ENCODE measurements at regions not wholly inside any gene's neighbourhood (a gene's known extent, or its start where the extent isn't known, plus 50 kb on each side); places are given as distances from the start of the nearest gene placed in this dataset.

DNA sequence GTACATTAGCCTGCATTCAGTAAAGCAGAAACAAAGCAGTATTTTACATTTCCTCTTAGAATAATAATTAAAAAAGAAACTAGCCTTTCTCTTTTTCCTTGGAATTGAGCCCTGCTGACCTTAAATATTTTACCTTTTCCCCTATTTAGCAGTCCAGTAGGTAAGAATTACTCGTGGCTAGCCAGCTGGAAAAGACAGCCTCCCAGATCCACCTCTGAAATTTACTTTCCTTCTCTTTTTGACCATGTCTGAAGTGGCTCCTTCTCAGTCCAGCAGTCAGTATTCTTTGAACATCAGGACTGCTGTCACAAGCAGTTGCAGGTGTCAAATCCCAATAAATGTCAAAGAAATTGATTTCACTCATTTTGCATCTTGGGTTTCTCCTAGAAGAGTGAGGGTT is 311.5 kb upstream of the DCBLD2 start:
- no peak for DNase-seq (ENCODE audit: low spot score)

DNA sequence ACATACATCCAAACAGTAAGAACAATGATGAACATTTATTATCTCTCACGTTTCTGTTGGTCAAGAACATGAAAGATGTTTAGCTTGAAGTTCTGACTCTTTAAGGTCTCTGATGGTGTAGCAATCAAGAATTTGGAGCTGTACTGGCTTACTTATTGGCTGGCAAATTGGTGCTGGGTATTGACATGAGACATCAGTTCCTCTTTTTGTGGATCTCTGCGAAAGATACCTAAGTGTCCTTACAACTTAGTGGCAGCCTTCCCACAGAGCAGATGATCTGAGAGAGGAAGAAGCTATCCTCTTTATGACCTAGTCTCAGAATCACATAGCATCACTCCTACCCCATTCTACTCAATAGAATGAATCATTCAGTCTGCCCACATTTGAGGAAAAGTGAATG is 309.8 kb upstream of the DCBLD2 start:
- no peak for DNase-seq (ENCODE audit: low spot score)

DNA sequence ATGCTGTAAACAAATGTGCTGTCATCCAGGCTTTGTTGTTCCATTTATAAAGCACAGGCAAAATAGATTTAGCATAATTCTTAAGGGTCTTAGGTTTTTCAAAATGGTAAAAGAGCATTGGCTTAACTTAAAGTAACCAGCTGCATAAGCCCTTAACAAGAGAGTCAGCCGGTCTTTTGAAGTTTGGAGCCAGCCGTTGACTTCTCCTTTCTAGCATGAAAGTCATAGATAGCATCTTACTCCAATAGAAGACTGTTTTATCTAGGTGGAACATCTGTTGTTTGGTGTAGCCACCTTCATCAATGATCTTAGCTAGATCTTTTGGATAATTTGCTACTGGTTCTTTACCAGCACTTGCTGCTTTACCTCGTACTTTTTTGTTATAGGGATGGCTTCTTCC is 297.5 kb upstream of the DCBLD2 start:
- DNase-seq (ENCODE audit: low spot score), result no peak

DNA sequence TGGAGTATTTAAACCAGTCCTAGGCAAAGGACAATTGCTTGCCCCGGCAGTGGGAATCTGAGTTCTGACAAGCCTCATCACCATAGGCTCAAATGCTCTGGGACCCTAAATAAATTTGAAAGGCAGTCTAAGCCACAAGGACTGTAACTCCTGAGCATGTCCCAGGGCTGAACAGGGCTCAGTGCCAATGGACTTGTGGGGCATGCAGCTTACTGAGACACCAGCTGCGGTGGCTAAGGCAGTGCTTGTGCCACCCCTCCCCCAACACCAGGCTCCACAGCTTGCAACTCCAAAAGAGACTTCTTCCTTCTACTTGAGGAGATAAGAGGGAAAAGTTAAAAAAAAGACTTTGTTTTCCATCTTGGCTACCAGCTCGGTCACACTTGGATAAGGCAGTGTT is 289.7 kb upstream of the DCBLD2 start:
- no peak for DNase-seq (ENCODE audit: low spot score)

DNA sequence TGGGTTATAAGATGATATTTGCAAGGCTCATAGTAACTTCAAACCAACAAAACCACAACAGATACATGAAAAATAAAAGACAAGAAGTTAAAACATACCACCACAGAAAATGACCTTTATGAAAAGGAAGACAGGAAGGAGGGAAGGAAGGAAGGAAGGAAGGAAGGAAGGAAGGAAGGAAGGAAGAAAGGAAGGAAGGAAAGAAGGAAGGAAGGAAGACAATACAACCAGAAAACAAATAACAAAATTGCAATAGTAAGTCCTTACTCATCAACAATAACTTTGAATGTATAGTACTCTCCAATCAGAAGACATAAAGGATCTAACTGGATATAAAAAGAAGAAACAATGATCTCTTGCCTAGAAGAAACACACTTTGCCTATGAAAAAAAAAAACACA is 287.4 kb upstream of the DCBLD2 start:
- DNase-seq (ENCODE audit: low spot score), result no peak

DNA sequence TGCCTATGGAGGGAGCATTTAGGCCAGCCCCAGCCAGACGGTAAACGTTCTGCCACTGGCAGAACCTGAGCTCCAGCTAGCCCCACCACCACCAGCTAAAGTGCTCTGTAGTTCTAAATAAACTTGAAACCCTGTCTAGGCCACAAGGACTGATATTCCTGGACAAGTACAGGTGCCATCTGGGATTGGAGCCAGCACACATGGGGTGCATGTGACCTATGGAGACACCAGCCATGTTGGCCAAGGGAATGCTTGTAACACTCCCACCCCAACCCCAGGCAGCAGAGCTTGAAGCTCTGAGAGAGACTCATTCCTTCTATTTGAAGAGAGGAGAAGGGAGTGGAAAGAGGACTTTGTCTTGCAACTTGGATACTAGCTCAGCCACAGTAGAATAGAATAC is 284.5 kb upstream of the DCBLD2 start:
- no peak for DNase-seq (ENCODE audit: low spot score)

DNA sequence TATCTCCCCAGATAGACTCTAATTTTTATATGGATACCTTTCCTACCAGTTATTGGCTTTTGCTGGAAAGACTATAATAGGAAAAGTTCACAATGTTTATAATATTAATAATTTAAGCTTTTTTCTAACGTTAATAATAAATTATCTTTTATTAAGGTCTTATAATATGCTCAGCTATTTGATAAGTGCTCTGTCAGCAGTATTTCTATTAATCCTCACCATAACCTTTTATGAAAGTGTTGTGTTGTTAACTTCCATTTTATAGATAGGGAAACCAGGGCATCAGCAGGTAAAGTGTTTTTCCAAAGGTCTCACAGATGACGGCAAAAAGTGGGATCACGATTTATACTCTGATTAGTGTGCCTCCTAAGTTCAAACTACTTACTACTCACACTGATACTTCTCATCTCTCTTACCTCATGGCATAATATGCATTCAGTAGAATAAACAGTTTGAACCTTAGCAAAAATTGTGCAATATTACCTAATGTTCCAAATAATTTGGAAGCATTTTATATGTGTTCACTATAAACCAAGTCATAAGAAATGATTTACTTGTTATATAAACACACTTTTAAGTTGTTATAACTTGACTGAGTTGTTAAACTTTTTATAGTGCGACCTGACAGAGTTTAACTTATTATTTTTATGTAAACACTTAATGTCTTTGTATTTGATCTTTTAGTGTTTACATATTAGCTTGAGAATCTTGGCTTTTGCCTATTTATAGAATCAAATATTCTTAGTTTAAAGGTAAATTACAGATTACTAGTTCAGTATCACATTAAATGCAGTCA is 274.9 kb upstream of the DCBLD2 start:
- DNase-seq (ENCODE audit: low spot score), result no peak

DNA sequence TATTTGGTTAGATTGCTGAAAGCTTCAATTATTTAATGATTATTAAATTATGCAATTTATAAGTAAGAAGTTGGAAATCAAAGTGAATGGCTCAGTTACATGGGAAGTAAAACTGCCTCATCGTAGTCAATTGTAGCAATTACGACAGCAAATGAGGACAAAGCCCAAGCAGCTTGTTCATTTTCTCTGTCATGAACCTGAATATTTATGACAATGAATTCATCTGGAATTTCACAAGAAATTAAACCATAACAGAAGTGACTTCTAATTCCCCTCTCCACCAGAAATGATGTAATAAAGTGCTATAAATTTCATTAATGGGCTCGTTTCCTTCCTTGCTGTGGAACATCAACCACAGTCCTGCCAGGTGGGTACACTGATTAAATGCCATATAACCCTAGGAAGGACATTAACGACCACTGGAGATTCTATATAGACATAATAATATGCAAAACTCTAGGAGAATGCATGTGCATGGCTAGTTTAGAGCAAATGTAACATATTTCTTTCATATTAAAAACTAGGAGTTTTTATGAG is 273.8 kb upstream of the DCBLD2 start:
- no peak for DNase-seq (ENCODE audit: low spot score)

DNA sequence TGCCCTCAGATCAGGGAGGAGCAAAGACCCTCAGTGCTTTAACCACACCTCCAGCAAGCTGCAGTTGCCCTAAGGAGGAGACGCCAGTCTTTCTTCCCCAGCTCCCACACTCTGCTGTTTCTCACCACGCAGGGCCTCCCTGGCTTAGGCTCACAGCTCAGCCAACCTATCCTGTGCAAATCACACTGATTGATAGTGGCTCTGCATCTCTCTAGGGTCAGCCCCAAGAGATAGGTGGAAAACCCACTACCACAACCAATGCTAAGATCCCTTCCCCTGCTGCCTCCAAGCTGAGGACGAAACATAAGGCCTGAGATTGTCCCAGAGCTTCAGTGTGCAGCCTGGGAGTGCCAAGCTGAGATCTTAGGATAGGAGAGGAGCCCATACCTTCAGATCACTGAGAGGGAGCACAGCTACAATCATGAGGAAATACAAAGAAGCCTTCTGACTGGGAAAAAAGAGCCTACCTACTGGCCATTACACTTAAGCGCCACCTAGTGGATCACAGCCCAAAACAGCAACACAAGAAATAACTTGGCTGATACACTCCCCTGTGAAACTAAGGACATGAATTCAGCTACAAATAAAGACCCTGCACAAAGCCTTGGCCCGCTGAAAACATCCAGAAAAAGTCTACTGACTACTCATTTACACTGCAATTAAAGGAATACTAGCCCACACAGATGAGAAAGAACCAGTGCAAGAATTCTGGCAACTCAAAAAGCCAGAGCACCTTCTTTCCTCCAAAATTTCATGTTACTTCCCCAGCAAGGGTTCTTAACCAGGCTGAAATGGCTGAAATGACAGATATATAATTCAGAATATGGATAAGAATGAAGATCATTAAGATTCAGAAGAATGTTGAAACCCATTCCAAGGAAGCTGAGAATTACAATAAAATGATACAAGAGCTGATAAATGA is 271.5 kb upstream of the DCBLD2 start:
- peak; percentile 26 for DNase-seq (ENCODE audit: low spot score)

DNA sequence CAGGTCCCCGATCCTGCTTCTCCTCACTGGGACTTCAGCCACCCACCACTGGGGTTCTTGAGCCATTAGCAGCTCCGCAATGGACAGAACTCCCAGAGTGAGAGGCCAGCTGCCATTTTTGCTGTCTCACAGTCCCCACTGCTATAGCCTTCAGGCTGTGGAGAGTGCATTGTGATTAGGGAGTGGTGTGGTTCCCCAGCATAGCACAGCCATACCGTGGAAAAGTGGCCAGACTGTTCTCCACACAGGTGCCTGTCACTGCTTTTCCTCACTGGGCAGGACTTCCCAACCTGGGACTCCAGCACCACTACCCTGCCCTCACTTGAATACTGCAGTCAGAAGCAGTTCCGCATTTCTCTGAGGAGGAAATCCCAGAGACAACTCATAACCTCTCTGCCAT is 270.3 kb upstream of the DCBLD2 start:
- no peak for DNase-seq (ENCODE audit: low spot score)

DNA sequence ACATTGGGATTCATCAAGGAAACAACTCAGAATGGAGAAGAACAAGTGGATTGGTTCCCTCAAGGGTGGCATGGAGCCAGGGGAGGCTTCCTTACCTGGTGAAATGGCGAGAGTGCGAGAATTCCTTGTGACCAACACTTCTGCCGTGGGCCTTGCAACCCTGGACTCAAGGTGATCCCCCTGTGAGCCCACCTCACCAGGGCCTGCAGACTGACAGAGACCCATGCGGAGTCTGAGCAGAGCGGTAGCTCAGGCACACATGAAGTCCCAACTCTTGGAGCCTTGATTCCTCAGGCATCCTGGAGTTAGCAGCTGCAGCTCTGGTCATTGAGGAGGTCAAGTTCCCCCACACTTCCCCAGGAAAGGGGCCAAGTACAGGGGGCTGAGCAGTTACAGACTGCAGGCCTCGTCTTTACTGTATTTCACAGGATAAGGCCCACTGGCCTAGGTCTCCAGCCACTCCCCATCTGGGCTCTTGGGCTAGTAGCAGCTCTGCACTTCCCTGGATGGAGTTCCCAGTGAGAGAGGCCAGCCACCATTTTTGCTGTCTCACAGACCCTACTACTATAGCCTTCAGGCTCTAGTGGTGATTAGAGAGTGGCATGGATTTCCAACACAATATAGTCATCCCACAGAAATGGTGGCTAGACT is 269.5 kb upstream of the DCBLD2 start:
- no peak for DNase-seq (ENCODE audit: low spot score)

DNA sequence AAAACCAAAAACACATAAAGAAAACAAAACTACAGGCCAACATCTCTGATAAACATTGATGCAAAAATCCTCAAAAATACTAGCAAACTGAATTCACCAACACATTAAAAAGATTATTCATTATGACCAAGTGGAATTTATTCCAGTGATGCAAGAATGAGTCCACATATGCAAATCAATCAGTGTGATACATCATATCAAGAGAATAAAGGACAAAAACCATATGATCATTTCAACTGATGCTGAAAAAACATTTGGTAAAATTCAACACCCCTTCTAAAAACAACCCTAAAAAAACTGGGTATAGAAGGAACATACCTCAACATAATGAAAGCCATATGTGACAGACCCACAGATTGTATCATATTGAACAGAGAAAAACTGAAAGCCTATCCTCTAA is 265.6 kb upstream of the DCBLD2 start:
- no peak for DNase-seq (ENCODE audit: low spot score)

DNA sequence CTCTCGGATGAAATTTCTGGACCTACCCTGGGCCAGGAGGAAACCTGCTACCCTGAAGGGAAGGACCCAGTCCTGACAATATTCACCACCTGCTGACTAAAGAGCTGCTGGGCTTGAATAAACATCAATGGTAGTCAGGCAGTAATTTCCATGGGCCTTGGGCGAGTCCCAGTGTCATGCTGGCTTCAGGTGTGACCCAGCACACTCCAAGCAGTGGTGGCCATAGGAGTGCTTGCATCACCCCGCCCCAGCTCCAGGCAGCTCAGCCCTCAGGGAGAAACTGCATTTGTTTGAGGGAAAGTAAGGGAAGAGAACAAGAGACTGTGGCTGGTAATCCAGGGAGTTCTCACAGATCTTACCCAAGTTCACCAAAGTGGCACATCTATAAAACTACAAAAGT is 261.8 kb upstream of the DCBLD2 start:
- DNase-seq (ENCODE audit: low spot score), result no peak

DNA sequence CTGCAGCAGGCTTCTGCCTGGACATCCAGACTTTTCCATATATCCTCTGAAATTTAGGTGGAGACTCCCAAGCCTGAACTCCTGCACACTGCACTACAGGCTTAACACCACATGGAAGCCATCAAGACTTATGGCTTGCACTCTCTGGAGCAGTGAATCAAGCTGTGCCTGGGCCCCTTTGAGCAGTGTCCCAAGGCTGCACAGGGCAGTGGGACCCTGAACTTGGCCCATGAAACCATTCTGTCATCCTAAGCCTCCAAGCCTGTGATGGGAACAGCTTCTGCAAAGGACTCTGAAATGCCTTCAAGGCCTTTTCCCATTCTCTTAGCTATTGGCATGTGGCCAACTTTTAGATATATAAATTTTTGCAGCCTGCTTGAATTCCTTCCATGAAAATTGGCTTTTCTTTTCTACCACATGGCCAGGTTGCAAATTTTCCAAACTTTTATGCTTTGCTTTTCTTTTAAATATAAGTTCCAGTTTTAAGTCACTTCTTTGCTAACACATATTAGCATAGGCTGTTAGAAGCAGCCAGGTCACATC is 257.8 kb upstream of the DCBLD2 start:
- DNase-seq (ENCODE audit: low spot score), result no peak

DNA sequence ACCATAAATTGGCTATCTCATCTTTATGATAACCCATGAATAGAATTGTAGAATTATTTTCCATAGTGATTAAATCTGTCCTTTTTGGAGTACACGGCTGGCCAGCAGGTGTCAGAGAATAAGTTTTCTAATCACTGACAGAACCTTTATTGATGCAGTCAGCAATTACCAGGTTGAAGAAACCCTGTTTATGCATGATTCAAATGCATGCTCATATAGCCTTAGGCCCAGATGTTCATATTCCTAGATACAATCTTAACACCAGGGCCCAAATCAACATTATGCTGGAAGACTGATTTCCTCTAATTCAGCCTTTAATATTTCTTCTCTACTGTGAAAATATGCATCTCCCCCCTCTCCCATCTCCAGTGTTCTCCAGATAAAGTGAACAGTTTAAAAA is 243.5 kb upstream of the DCBLD2 start:
- no peak for DNase-seq (ENCODE audit: low spot score)

DNA sequence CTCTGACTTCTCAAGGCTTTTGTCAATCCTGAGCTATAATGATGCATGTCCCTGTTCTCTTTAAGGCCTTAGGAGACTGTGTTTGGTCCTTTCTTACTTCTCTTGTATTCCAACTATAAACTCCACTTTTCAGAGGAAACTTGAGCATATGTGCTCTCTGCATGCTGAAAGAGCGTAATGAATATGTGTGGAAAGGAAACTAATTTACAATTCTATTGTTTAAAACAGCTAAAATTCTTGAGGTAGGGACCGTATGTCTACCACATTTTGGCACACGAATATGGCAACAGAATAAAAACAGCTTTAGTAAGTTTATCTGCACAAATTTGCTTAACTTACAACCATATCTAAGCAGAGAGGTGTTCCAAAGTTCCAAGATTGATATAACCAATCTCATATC is 242.0 kb upstream of the DCBLD2 start:
- DNase-seq (ENCODE audit: low spot score), result no peak

DNA sequence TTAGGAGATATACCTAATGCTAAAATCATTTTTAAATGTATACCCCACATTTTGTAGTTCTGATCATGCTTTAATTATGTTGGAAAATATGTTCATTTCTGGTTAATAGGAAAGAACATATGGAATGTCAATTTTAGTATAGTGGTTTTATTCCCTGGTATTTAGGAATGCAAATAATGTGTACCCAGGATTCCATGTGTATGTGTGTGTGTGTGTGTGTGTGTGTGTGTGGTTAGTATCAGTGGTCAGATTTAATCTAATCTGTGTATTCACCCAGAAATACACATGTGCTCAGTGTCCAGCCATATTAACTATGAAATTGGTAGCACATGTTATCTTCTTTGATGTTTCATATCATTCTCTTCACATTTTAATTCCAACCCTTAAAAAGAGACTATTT is 233.5 kb upstream of the DCBLD2 start:
- DNase-seq (ENCODE audit: low spot score), result no peak

DNA sequence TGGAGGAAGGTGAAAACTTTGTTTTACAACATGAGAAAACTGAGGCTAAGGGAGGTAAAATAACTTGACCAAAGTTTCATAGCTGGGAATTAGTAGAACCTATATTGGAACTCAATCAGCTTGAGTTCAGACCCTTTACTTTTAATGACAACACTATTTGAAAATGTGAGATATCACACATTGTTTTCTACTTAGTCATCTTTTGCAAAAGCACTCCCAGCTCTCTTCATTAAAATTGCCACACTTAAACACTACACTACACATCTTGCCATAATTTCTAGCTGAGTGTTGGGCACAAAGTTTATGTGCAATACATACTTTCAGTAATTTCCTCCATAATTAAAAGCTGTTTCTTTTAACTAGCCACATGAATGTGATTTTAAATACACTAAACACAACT is 230.4 kb upstream of the DCBLD2 start:
- DNase-seq (ENCODE audit: low spot score), result no peak

DNA sequence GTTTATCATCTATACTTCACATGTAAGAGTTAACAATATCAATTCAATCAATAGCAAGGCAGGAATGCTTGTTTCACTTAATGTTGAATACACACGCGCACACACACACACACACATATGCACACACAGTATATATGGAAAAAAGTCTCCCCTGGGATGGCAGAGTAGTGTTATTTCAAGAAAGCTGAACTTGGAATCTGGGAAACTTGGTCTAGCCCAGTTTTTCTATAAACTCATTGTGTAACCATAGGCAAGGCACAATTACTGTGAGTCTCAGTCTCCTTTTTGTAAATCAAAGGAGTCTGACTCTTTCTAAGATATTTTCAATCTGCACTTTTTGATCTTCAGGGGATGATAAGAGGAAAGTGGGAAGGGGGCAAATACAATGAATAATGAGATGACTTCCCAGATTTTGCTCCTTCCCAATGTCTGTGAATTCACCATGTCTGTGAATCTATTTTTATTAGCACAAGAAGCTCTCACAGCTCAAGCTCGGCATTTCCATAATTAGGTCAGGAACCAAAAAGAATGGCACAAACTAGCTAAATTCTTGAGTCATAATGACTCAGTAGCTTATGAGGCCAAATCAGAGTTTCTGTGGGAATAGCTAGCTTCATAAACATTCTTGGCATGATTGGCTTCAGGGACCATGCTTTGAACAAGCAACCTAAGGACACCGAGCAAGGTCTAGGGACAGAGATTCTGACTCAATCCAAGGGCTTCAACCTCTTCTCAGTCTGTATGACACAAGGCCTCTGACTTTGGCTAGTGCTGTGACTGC is 227.4 kb upstream of the DCBLD2 start:
- DNase-seq (ENCODE audit: low spot score), result peak; percentile 33

DNA sequence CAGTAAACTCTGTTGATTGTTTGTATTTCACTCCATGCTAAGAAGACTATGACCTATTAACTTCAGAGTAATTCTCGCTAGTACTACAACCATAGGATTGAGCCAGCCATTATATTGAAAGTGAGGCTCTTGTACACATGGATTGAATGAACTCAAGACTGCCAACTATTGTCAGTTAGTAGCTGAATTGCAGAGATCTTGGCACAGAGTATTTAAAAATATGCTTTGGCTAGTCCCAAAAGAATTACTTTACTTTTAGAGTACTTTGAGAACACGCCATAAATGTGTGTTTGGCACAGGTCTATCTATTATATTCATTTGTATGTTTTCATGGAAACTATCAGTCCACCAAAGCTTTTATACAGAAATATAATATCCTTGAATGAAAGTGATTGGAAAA is 226.7 kb upstream of the DCBLD2 start:
- DNase-seq (ENCODE audit: low spot score), result no peak

DNA sequence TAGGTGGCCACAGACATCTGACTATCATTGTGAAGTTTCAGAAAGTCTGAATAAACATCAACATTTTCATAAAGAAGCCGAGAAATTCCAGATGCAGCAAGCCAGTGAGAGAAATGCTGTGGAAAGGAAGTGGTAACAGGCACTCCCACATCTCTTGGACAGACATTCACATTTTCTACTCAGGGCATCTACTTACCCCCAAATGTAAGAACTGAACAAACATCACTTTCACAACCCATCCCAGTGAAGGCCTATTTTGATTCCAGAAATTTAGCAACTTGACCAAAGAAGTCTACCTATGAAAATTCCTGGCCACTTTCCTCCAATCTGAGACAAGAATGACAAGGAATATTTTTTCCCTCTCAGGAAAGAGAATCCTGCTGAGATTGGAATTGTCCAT is 224.8 kb upstream of the DCBLD2 start:
- no peak for DNase-seq (ENCODE audit: low spot score)
